ENCODE measurements at regions not wholly inside any gene's neighbourhood (a gene's known extent, or its start where the extent isn't known, plus 50 kb on each side); places are given as distances from the start of the nearest gene placed in this dataset.

DNA sequence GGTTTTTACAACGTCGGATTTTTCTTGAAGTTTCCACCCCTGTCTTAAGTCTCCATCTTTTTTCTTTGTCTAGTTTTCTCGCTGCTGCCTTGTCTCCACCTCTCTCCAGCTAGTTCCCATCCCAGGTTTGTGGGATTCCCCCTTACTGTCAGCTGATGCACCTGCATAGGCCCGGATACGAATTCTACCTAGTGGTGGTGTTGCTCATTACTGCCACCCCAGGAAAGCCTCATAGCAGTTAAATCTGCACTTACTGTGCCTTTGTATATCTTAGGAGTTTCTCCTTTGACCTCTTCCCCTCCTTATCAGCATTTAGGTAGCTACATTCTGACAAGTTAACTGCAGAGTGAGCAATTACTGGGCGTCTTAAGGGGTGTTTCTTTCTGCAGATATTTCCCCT is 1693.1 kb upstream of the TENM3 start:
- no peaks in the 10 kb centered on the region for H4K20me1 ChIP-seq (ENCODE audit: control insufficient read depth, insufficient read depth)
- 48% methylated on average over 6 of the region's 6 CpGs for WGBS (ENCODE audit: insufficient coverage, insufficient replicate concordance, low lambda C conversion rate, missing lambda C conversion rate)
- POLR2A ChIA-PET, result no interaction called here

More for the DNA sequence above, 1693.1 kb upstream of the TENM3 start:
- in situ Hi-C loops (cut with MboI), result no loop called here
- no peaks in the 10 kb centered on the region for H3K79me2 ChIP-seq (ENCODE audit: control insufficient read depth, insufficient read depth, low read length)
- CTCF ChIA-PET, result no interaction called here
- H3K4me1 ChIP-seq (ENCODE audit: control insufficient read depth, insufficient read depth, low read length), result no peaks in the 10 kb centered on the region
- FAIRE-seq, result no peak
- no TSS peak for BruUV-seq (replicated peaks)
- intact Hi-C loops (cut with micrococcal nuclease; ENCODE audit: unreplicated experiment), result no loop called here
- no peak overlapping the region for H3K9ac ChIP-seq (ENCODE audit: control insufficient read depth, insufficient read depth, low read length)
- no peak for ATAC-seq
- H3K27ac ChIP-seq (ENCODE audit: control insufficient read depth, insufficient read depth), result no peak overlapping the region
- H3K9me3 ChIP-seq (replicated peaks; ENCODE audit: control insufficient read depth, insufficient read depth, low read length), result no peaks in the 10 kb centered on the region
- RAD21 ChIA-PET (ENCODE audit: unreplicated experiment), result no interaction called here
- TF ChIP-seq ZNF622 (IDR thresholded peaks at IDR 0.05) (no peak), TBL1XR1 (IDR thresholded peaks at IDR 0.05; ENCODE audit: low read depth, low read length) (no peak), MXI1 (IDR thresholded peaks at IDR 0.05; ENCODE audit: low read depth, low read length) (no peak), LARP7 (IDR thresholded peaks at IDR 0.05) (no peak), SPI1 (IDR thresholded peaks at IDR 0.05; ENCODE audit: borderline replicate concordance, insufficient read depth, low read depth, low read length) (no peak), ZNF274 (IDR thresholded peaks at IDR 0.05; ENCODE audit: insufficient read depth, insufficient read length) (no peak), KDM1A (IDR thresholded peaks at IDR 0.05; ENCODE audit: borderline replicate concordance) (no peak), SMAD1 (IDR thresholded peaks at IDR 0.05; ENCODE audit: low read depth, partially characterized antibody) (no peak), RUNX3 (IDR thresholded peaks at IDR 0.05; ENCODE audit: low read length) (no peak)
- TF ChIP-seq, protein P1, sequence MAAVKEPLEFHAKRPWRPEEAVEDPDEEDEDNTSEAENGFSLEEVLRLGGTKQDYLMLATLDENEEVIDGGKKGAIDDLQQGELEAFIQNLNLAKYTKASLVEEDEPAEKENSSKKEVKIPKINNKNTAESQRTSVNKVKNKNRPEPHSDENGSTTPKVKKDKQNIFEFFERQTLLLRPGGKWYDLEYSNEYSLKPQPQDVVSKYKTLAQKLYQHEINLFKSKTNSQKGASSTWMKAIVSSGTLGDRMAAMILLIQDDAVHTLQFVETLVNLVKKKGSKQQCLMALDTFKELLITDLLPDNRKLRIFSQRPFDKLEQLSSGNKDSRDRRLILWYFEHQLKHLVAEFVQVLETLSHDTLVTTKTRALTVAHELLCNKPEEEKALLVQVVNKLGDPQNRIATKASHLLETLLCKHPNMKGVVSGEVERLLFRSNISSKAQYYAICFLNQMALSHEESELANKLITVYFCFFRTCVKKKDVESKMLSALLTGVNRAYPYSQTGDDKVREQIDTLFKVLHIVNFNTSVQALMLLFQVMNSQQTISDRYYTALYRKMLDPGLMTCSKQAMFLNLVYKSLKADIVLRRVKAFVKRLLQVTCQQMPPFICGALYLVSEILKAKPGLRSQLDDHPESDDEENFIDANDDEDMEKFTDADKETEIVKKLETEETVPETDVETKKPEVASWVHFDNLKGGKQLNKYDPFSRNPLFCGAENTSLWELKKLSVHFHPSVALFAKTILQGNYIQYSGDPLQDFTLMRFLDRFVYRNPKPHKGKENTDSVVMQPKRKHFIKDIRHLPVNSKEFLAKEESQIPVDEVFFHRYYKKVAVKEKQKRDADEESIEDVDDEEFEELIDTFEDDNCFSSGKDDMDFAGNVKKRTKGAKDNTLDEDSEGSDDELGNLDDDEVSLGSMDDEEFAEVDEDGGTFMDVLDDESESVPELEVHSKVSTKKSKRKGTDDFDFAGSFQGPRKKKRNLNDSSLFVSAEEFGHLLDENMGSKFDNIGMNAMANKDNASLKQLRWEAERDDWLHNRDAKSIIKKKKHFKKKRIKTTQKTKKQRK (IDR thresholded peaks at IDR 0.05; ENCODE audit: low read depth, low read length), result no peak
- TF ChIP-seq, protein P2, sequence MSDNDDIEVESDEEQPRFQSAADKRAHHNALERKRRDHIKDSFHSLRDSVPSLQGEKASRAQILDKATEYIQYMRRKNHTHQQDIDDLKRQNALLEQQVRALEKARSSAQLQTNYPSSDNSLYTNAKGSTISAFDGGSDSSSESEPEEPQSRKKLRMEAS (IDR thresholded peaks at IDR 0.05; ENCODE audit: low read depth, low read length), result no peak
- TF ChIP-seq, protein P3, sequence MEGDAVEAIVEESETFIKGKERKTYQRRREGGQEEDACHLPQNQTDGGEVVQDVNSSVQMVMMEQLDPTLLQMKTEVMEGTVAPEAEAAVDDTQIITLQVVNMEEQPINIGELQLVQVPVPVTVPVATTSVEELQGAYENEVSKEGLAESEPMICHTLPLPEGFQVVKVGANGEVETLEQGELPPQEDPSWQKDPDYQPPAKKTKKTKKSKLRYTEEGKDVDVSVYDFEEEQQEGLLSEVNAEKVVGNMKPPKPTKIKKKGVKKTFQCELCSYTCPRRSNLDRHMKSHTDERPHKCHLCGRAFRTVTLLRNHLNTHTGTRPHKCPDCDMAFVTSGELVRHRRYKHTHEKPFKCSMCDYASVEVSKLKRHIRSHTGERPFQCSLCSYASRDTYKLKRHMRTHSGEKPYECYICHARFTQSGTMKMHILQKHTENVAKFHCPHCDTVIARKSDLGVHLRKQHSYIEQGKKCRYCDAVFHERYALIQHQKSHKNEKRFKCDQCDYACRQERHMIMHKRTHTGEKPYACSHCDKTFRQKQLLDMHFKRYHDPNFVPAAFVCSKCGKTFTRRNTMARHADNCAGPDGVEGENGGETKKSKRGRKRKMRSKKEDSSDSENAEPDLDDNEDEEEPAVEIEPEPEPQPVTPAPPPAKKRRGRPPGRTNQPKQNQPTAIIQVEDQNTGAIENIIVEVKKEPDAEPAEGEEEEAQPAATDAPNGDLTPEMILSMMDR (IDR thresholded peaks at IDR 0.05 in 2 of 3, conservative IDR thresholded peaks at IDR 0.05 in 1 of 3; ENCODE audit: control insufficient read depth in 2 of 3, extremely low read depth in 1 of 3, insufficient read depth in 1 of 3, low read depth in 3 of 3, low read length in 3 of 3), result no peak
- TF ChIP-seq, protein P4, sequence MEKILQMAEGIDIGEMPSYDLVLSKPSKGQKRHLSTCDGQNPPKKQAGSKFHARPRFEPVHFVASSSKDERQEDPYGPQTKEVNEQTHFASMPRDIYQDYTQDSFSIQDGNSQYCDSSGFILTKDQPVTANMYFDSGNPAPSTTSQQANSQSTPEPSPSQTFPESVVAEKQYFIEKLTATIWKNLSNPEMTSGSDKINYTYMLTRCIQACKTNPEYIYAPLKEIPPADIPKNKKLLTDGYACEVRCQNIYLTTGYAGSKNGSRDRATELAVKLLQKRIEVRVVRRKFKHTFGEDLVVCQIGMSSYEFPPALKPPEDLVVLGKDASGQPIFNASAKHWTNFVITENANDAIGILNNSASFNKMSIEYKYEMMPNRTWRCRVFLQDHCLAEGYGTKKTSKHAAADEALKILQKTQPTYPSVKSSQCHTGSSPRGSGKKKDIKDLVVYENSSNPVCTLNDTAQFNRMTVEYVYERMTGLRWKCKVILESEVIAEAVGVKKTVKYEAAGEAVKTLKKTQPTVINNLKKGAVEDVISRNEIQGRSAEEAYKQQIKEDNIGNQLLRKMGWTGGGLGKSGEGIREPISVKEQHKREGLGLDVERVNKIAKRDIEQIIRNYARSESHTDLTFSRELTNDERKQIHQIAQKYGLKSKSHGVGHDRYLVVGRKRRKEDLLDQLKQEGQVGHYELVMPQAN (conservative IDR thresholded peaks at IDR 0.05), result no peak
- no peak for DNase-seq (ENCODE audit: low read depth, low spot score)
- no peaks in the 10 kb centered on the region for H3K36me3 ChIP-seq (ENCODE audit: control insufficient read depth in 2 of 2, insufficient read depth in 2 of 2, low read length in 1 of 2)
- no peak overlapping the region for H3K4me3 ChIP-seq
- no peak overlapping the region for H2AFZ ChIP-seq (ENCODE audit: control insufficient read depth, low read depth, low read length)
- H3K27me3 ChIP-seq (replicated peaks in 1 of 2; ENCODE audit: control insufficient read depth in 2 of 2, insufficient read depth in 2 of 2, low read length in 1 of 2), result no peaks in the 10 kb centered on the region
- H3K4me2 ChIP-seq (ENCODE audit: control insufficient read depth, insufficient read depth), result no peak overlapping the region
- SMC1A ChIA-PET (ENCODE audit: uncharacterized antibody, unreplicated experiment), result no interaction called here

Measured in GM12878 (cell line).